CD14-positive monocyte (primary cell): ENCODE measurements at regions not wholly inside any gene's neighbourhood (a gene's known extent, or its start where the extent isn't known, plus 50 kb on each side); places are given as distances from the start of the nearest gene placed in this dataset.

Source experiments
- DNase-seq, 3 donors: peaks; one replicate each; pipeline ENCODE4 v3.0.0-alpha.2; 2011 to 2022
- H2AFZ ChIP-seq: 2 replicates; pipeline ENCODE4 v1.6.0; 2012; ENCODE audit warnings: mild to moderate bottlenecking, low read depth, low read length, inconsistent platforms; ENCODE audit not compliant: insufficient read depth, poor library complexity, severe bottlenecking
- H3K27ac ChIP-seq, 2 donors: 1 replicate in 1 of 2; 2 replicates in 1 of 2; pipeline ENCODE4 v1.5.1; 2012 to 2013; ENCODE audit warnings: low read length in 2 of 2, control low read depth in 1 of 2, inconsistent platforms in 1 of 2, low read depth in 1 of 2, mild to moderate bottlenecking in 1 of 2
- H3K27me3 ChIP-seq, 2 donors: one replicate each; pipeline versions ENCODE4 v1.6.0 to v1.6.1; 2011 to 2013; ENCODE audit warnings: low read length in 2 of 2; ENCODE audit not compliant: control insufficient read depth in 2 of 2, insufficient read depth in 2 of 2
- H3K36me3 ChIP-seq, 2 donors: replicated peaks in 1 of 2; 1 replicate in 1 of 2; 2 replicates in 1 of 2; pipeline versions ENCODE4 v1.5.1 to v1.6.1; 2012 to 2013; ENCODE audit warnings: low read length in 2 of 2, control low read depth in 1 of 2, inconsistent platforms in 1 of 2, mild to moderate bottlenecking in 1 of 2; ENCODE audit not compliant: insufficient read depth in 2 of 2, control insufficient read depth in 1 of 2
- H3K4me1 ChIP-seq, 2 donors: 1 replicate in 1 of 2; 2 replicates in 1 of 2; pipeline versions ENCODE4 v1.5.1 to v1.6.1; 2012 to 2013; ENCODE audit warnings: low read length in 2 of 2, control low read depth in 1 of 2, inconsistent platforms in 1 of 2, mild to moderate bottlenecking in 1 of 2, moderate library complexity in 1 of 2; ENCODE audit not compliant: insufficient read depth in 2 of 2, control insufficient read depth in 1 of 2
- H3K4me2 ChIP-seq: replicated peaks from 2 replicates; pipeline ENCODE3; 2012; ENCODE audit warnings: low read length, moderate library complexity, mild to moderate bottlenecking; ENCODE audit not compliant: poor library complexity, severe bottlenecking; ENCODE audit errors: extremely low read depth
- H3K4me3 ChIP-seq, 3 experiments: fragments of 200-600 bp in 1 of 3; sonication (generic) in 1 of 3; replicated peaks in 1 of 3; 1 replicate in 2 of 3; 2 replicates in 1 of 3; pipeline ENCODE4 v1.5.1; 2011 to 2013; ENCODE audit warnings: low read length in 3 of 3, mild to moderate bottlenecking in 3 of 3, control low read depth in 2 of 3, low read depth in 2 of 3, inconsistent platforms in 1 of 3, moderate library complexity in 1 of 3
- H3K79me2 ChIP-seq: 2 replicates; pipeline ENCODE4 v1.6.0; 2012; ENCODE audit warnings: mild to moderate bottlenecking, control low read depth, inconsistent platforms, low read length, moderate library complexity; ENCODE audit not compliant: insufficient read depth
- H3K9ac ChIP-seq: 2 replicates; pipeline ENCODE4 v1.6.0; 2017; ENCODE audit warnings: low read length, mild to moderate bottlenecking; ENCODE audit not compliant: insufficient read depth, poor library complexity, severe bottlenecking
- H3K9me3 ChIP-seq, 2 donors: replicated peaks in 1 of 2; 1 replicate in 1 of 2; 2 replicates in 1 of 2; pipeline versions ENCODE4 v1.5.1 to v1.6.1; 2012 to 2013; ENCODE audit warnings: low read length in 2 of 2, control low read depth in 1 of 2; ENCODE audit not compliant: control insufficient read depth in 1 of 2, insufficient read depth in 1 of 2
- H4K20me1 ChIP-seq: 2 replicates; pipeline ENCODE4 v1.6.0; 2012; ENCODE audit warnings: mild to moderate bottlenecking, low read length, control low read depth, moderate library complexity; ENCODE audit not compliant: insufficient read depth
- H3K27ac Mint-ChIP-seq, 7 donors: one replicate each; pipeline ENCODE4 v1.8.0; 2020; ENCODE audit warnings: mild to moderate bottlenecking in 7 of 7, mixed read lengths in 7 of 7, moderate library complexity in 6 of 7, inconsistent platforms in 2 of 7
- H3K27me3 Mint-ChIP-seq, 3 donors: one replicate each; pipeline ENCODE4 v1.8.0; 2021 to 2022; ENCODE audit warnings: low read depth in 3 of 3, mild to moderate bottlenecking in 3 of 3, mixed read lengths in 3 of 3, moderate library complexity in 3 of 3, inconsistent platforms in 1 of 3
- H3K36me3 Mint-ChIP-seq, 2 donors: one replicate each; pipeline ENCODE4 v1.8.0; 2020; ENCODE audit warnings: mixed read lengths in 2 of 2, inconsistent platforms in 1 of 2, mild to moderate bottlenecking in 1 of 2
- H3K4me1 Mint-ChIP-seq: one replicate; pipeline ENCODE4 v1.8.0; 2020; ENCODE audit warnings: mild to moderate bottlenecking, mixed read lengths
- H3K4me3 Mint-ChIP-seq, 2 donors: one replicate each; pipeline ENCODE4 v1.8.0; 2020; ENCODE audit warnings: mild to moderate bottlenecking in 2 of 2, mixed read lengths in 2 of 2, moderate library complexity in 1 of 2
- H3K9me3 Mint-ChIP-seq, 7 donors: one replicate each; pipeline ENCODE4 v1.8.0; 2020 to 2022; ENCODE audit warnings: mixed read lengths in 7 of 7, mild to moderate bottlenecking in 6 of 7, moderate library complexity in 6 of 7, inconsistent platforms in 2 of 7
- WGBS: methylation state at CpG from one replicate; pipeline ENCODE4 v1.1.5; 2013; ENCODE audit warnings: missing lambda C conversion rate; ENCODE audit not compliant: insufficient coverage; 5-methylcytosine and 5-hydroxymethylcytosine counted together
- intact Hi-C, 2 donors: fragments of 100-400 bp; cut with micrococcal nuclease; formaldehyde crosslinking; loops; one replicate each; pipeline versions ENCODE4 v1.15.0 to v1.15.1; 2023
- TF ChIP-seq, protein P1 (sequence below): fragments of 200-600 bp; IDR thresholded peaks from one replicate; pipeline ENCODE4 v1.8.0; 2022; ENCODE audit warnings: antibody characterized with exemption, mild to moderate bottlenecking

- Histone ChIP-seq H3K79me2 (no peaks in the 10 kb centered on the region), H3K4me2 (no peak overlapping the region), H3K9ac (no peak overlapping the region), H3K36me3 (no peaks in the 10 kb centered on the region), H2AFZ (no peak overlapping the region), H3K4me1 (no peaks in the 10 kb centered on the region), H3K27me3 (no peaks in the 10 kb centered on the region), H4K20me1 (no peaks in the 10 kb centered on the region), H3K4me3 (no peak overlapping the region), H3K9me3 (no peaks in the 10 kb centered on the region), H3K27ac (no peak overlapping the region)
- intact Hi-C loops, result no loop called here
- no peak overlapping the region for H3K4me3 Mint-ChIP-seq
- H3K27me3 Mint-ChIP-seq, result peaks cover 0 to 2% (median 0%) of the 10 kb centered on the region in 3 donors
- 100% methylated on average over 1 of the region's 2 CpGs for WGBS
- H3K27ac Mint-ChIP-seq, result no peak overlapping the region
- no peaks in the 10 kb centered on the region for H3K4me1 Mint-ChIP-seq
- TF ChIP-seq, protein P1, sequence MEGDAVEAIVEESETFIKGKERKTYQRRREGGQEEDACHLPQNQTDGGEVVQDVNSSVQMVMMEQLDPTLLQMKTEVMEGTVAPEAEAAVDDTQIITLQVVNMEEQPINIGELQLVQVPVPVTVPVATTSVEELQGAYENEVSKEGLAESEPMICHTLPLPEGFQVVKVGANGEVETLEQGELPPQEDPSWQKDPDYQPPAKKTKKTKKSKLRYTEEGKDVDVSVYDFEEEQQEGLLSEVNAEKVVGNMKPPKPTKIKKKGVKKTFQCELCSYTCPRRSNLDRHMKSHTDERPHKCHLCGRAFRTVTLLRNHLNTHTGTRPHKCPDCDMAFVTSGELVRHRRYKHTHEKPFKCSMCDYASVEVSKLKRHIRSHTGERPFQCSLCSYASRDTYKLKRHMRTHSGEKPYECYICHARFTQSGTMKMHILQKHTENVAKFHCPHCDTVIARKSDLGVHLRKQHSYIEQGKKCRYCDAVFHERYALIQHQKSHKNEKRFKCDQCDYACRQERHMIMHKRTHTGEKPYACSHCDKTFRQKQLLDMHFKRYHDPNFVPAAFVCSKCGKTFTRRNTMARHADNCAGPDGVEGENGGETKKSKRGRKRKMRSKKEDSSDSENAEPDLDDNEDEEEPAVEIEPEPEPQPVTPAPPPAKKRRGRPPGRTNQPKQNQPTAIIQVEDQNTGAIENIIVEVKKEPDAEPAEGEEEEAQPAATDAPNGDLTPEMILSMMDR, result no peak
- no peak for DNase-seq
- peaks cover 0 to 8% (median 1%) of the 10 kb centered on the region in 7 donors for H3K9me3 Mint-ChIP-seq
- H3K36me3 Mint-ChIP-seq, result no peaks in the 10 kb centered on the region
Measured at GRCh38 chr4:83828601-83829000, 292.7 kb downstream of the GPAT3 start.

GRCh38 chr4:83821493-83821892, 285.6 kb downstream of the GPAT3 start:
- Histone ChIP-seq H3K4me1 (no peaks in the 10 kb centered on the region), H3K79me2 (no peaks in the 10 kb centered on the region), H3K4me2 (no peak overlapping the region), H3K9me3 (peaks cover 6 to 20% of the 10 kb centered on the region in 2 donors), H3K9ac (no peak overlapping the region), H4K20me1 (no peaks in the 10 kb centered on the region), H3K27ac (no peak overlapping the region), H3K27me3 (no peaks in the 10 kb centered on the region), H2AFZ (no peak overlapping the region), H3K4me3 (no peak overlapping the region), H3K36me3 (no peaks in the 10 kb centered on the region)
- TF ChIP-seq, protein P1, result no peak
- Mint-ChIP-seq H3K4me1 (no peaks in the 10 kb centered on the region), H3K4me3 (no peak overlapping the region), H3K9me3 (peaks cover 4 to 13% (median 7%) of the 10 kb centered on the region in 7 donors), H3K36me3 (no peaks in the 10 kb centered on the region), H3K27ac (no peak overlapping the region), H3K27me3 (no peaks in the 10 kb centered on the region)
- DNase-seq, result no peak
- intact Hi-C loops, result no loop called here
